MCF 10A (cell line): ENCODE measurements at regions not wholly inside any gene's neighbourhood (a gene's known extent, or its start where the extent isn't known, plus 50 kb on each side); places are given as distances from the start of the nearest gene placed in this dataset.

Source experiments
- BruUV-seq: library from RNA; stranded (reverse); fragments of 400-500 nt; replicated peaks from 2 replicates; lab custom pipeline; 2021; lab: Mats Ljungman, UMichigan
- CTCF ChIA-PET: fragments of 300-600 bp; sonication (Branson Sonifier 250); formaldehyde crosslinking; extraction: SDS; loops from one replicate; lab custom pipeline; 2021; ENCODE audit warnings: antibody characterized with exemption, inconsistent platforms; lab: Yijun Ruan, JAX
- POLR2A ChIA-PET: fragments of 300-600, 350-650 bp; sonication (Branson Sonifier 250); formaldehyde crosslinking; extraction: SDS; loops from one replicate; lab custom pipeline; 2020; ENCODE audit warnings: antibody characterized with exemption, inconsistent platforms; lab: Yijun Ruan, JAX
- DNase-seq: peaks from one replicate; pipeline ENCODE4 v3.0.0-alpha.2; 2018; ENCODE audit not compliant: unreplicated experiment
- H3K27ac Mint-ChIP-seq: one replicate; pipeline ENCODE4 v1.8.0; 2022; ENCODE audit warnings: mild to moderate bottlenecking, low read depth, mixed read lengths; ENCODE audit not compliant: unreplicated experiment
- H3K27me3 Mint-ChIP-seq: one replicate; pipeline ENCODE4 v1.8.0; 2022; ENCODE audit warnings: mixed read lengths; ENCODE audit not compliant: insufficient read depth, unreplicated experiment
- H3K36me3 Mint-ChIP-seq: one replicate; pipeline ENCODE4 v1.8.0; 2022; ENCODE audit warnings: mild to moderate bottlenecking, moderate library complexity, mixed read lengths; ENCODE audit not compliant: insufficient read depth, unreplicated experiment
- H3K4me1 Mint-ChIP-seq: one replicate; pipeline ENCODE4 v1.8.0; 2022; ENCODE audit warnings: mixed read lengths; ENCODE audit not compliant: insufficient read depth, unreplicated experiment
- H3K4me3 Mint-ChIP-seq: one replicate; pipeline ENCODE4 v1.8.0; 2022; ENCODE audit warnings: mild to moderate bottlenecking, moderate library complexity, mixed read lengths; ENCODE audit not compliant: unreplicated experiment
- H3K9me3 Mint-ChIP-seq: one replicate; pipeline ENCODE4 v1.8.0; 2022; ENCODE audit warnings: mixed read lengths; ENCODE audit not compliant: unreplicated experiment
- CTCF ChIP-seq: fragments of 200-600 bp; IDR thresholded peaks from one replicate; pipeline ENCODE4 v1.8.0; 2022; ENCODE audit warnings: antibody characterized with exemption, mild to moderate bottlenecking; ENCODE audit not compliant: unreplicated experiment
- intact Hi-C: fragments of 100-400 bp; cut with micrococcal nuclease; formaldehyde crosslinking; loops from 2 replicates; pipeline ENCODE4 v1.14.1; 2022

GRCh38 chr2:114160263-114160981 lies 270.5 kb downstream of the ACTR3 start:
- Mint-ChIP-seq H3K4me3 (no peak overlapping the region), H3K36me3 (no peaks in the 10 kb centered on the region), H3K9me3 (no peaks in the 10 kb centered on the region), H3K27me3 (no peaks in the 10 kb centered on the region), H3K4me1 (no peaks in the 10 kb centered on the region), H3K27ac (no peak overlapping the region)
- no peak for TF ChIP-seq CTCF
- CTCF ChIA-PET, result interaction anchor here (0.6 kb wide), 2 partner anchors 31 to 59 kb away, joined by 3 read pairs; no protein-coding TSS in a partner anchor
- POLR2A ChIA-PET, result no interaction called here
- DNase-seq, result peak; percentile 21
- no TSS peak for BruUV-seq
- intact Hi-C loops, result no loop called here

GRCh38 chr2:114161371-114161770 lies 271.5 kb downstream of the ACTR3 start:
- no peak for DNase-seq
- H3K9me3 Mint-ChIP-seq, result no peaks in the 10 kb centered on the region
- no peaks in the 10 kb centered on the region for H3K36me3 Mint-ChIP-seq
- ChIA-PET CTCF (interaction anchor here (0.6 kb wide), 1 partner anchor 58 kb away, joined by 3 read pairs; no protein-coding TSS in a partner anchor), POLR2A (interaction anchor here (0.9 kb wide), 1 partner anchor 18 kb away, joined by 3 read pairs; no protein-coding TSS in a partner anchor)
- TF ChIP-seq CTCF, result no peak
- BruUV-seq, result no TSS peak
- no peak overlapping the region for H3K4me3 Mint-ChIP-seq
- no peaks in the 10 kb centered on the region for H3K4me1 Mint-ChIP-seq
- intact Hi-C loops, result no loop called here
- peaks cover 4% of the 10 kb centered on the region for H3K27me3 Mint-ChIP-seq
- H3K27ac Mint-ChIP-seq, result no peak overlapping the region

GRCh38 chr2:114167799-114168198 lies 274.6 kb upstream of the DPP10 start:
- intact Hi-C loops, result no loop called here
- DNase-seq, result no peak
- Mint-ChIP-seq H3K9me3 (no peaks in the 10 kb centered on the region), H3K4me3 (no peak overlapping the region), H3K27me3 (peaks cover 25% of the 10 kb centered on the region), H3K27ac (no peak overlapping the region), H3K36me3 (no peaks in the 10 kb centered on the region), H3K4me1 (peaks cover 6% of the 10 kb centered on the region)
- POLR2A ChIA-PET, result no interaction called here
- TF ChIP-seq CTCF, result no peak
- BruUV-seq, result no TSS peak
- CTCF ChIA-PET, result interaction anchor here (0.6 to 1.3 kb wide), 3 partner anchors 9 to 33 kb away, joined by 3 to 4 read pairs (median 3); no protein-coding TSS in a partner anchor

- H3K27me3 Mint-ChIP-seq, result peaks cover 33% of the 10 kb centered on the region
- no peaks in the 10 kb centered on the region for H3K36me3 Mint-ChIP-seq
- peak; percentile 56 for DNase-seq
- no TSS peak for BruUV-seq
- peaks cover 6% of the 10 kb centered on the region for H3K4me1 Mint-ChIP-seq
- H3K9me3 Mint-ChIP-seq, result no peaks in the 10 kb centered on the region
- H3K27ac Mint-ChIP-seq, result no peak overlapping the region
- TF ChIP-seq CTCF, result no peak
- CTCF ChIA-PET, result interaction anchor here (0.6 to 0.8 kb wide), 2 partner anchors 240 to 443 kb away, joined by 3 read pairs; no protein-coding TSS in a partner anchor
- POLR2A ChIA-PET, result no interaction called here
- no peak overlapping the region for H3K4me3 Mint-ChIP-seq
- intact Hi-C loops, result no loop called here
Measured at GRCh38 chr2:114170070-114170469, 272.4 kb upstream of the DPP10 start.
